ENCODE measurements at regions not wholly inside any gene's neighbourhood (a gene's known extent, or its start where the extent isn't known, plus 50 kb on each side); places are given as distances from the start of the nearest gene placed in this dataset.
A peak's percentile ranks its signal among the peaks of the same experiment; 100 is the strongest.
"Not testable (repeated sequence)": the region's sequence is repeated elsewhere in the genome, so short reads cannot be mapped to it uniquely, and the experiment has no call there.

GRCh38 chr1:174105086-174105485 is 54.2 kb upstream of the RABGAP1L start:
- DNase-seq = no peak

GRCh38 chr1:174103766-174104165 is 55.6 kb upstream of the RABGAP1L start:
- DNase-seq = no peak

- DNase-seq = not testable (repeated sequence)
These were observed 57.3 kb upstream of the RABGAP1L start for GRCh38 chr1:174101976-174102375.

GRCh38 chr1:174097426-174097825 is 61.9 kb upstream of the RABGAP1L start:
- DNase-seq = no peak

GRCh38 chr1:174093789-174094188 is 65.5 kb upstream of the RABGAP1L start:
- not testable (repeated sequence) for DNase-seq

GRCh38 chr1:174090471-174090870 is 68.3 kb upstream of the RC3H1 start:
- no peak for DNase-seq

- DNase-seq = no peak
These were observed 58.7 kb upstream of the RC3H1 start for GRCh38 chr1:174080819-174081218.

- no peak for DNase-seq
These were observed 57.6 kb upstream of the RC3H1 start for GRCh38 chr1:174079796-174080195.

- not testable (repeated sequence) for DNase-seq
These were observed 56.8 kb upstream of the RC3H1 start for GRCh38 chr1:174078916-174079315.

GRCh38 chr1:174077749-174078490 is 55.8 kb upstream of the RC3H1 start:
- no peak for DNase-seq

- no peak for DNase-seq
These were observed 53.1 kb upstream of the RC3H1 start for GRCh38 chr1:174075245-174075692.

- peak; percentile 7 for DNase-seq
These were observed 52.6 kb upstream of the RC3H1 start for GRCh38 chr1:174074757-174075156.

GRCh38 chr1:174072581-174072980 is 50.4 kb upstream of the RC3H1 start:
- no peak for DNase-seq

Data from NCI-H226 (cell line).